ENCODE measurements at regions not wholly inside any gene's neighbourhood (a gene's known extent, or its start where the extent isn't known, plus 50 kb on each side); places are given as distances from the start of the nearest gene placed in this dataset.

- H4K20me1 ChIP-seq (ENCODE audit: insufficient read depth, low read length): no peaks in the 10 kb centered on the region
- H3K4me2 ChIP-seq (ENCODE audit: low read length): no peak overlapping the region
- H3K79me2 ChIP-seq (ENCODE audit: insufficient read depth, low read length): no peaks in the 10 kb centered on the region
- H3K4me3 ChIP-seq (ENCODE audit: low read depth, low read length, poor library complexity, severe bottlenecking): no peak overlapping the region
- no peaks in the 10 kb centered on the region for H3K4me1 ChIP-seq (ENCODE audit: insufficient read depth, low read length, severe bottlenecking)
- H2AFZ ChIP-seq (ENCODE audit: low read length): no peak overlapping the region
- TF ChIP-seq EZH2 (IDR thresholded peaks at IDR 0.05; ENCODE audit: borderline replicate concordance, low read length) (no peak), CTCF (IDR thresholded peaks at IDR 0.05; ENCODE audit: low read length) (no peak)
- no peaks in the 10 kb centered on the region for H3F3A ChIP-seq (ENCODE audit: insufficient read depth, low read length)
- no peak overlapping the region for H3K27ac ChIP-seq (ENCODE audit: low read depth, low read length, poor library complexity, severe bottlenecking)
- H3K27me3 ChIP-seq (ENCODE audit: insufficient read depth, low read length): no peaks in the 10 kb centered on the region
- H3K9me3 ChIP-seq (ENCODE audit: low read length): no peaks in the 10 kb centered on the region
- no peak overlapping the region for H3K9ac ChIP-seq (ENCODE audit: low read length)
- H3K9me2 ChIP-seq (ENCODE audit: low read depth, low read length): no peaks in the 10 kb centered on the region
- H3K36me3 ChIP-seq (ENCODE audit: insufficient read depth, low read length): no peaks in the 10 kb centered on the region
Observed at GRCh38 chr12:5187136-5187535, 143.5 kb downstream of the KCNA5 start.

GRCh38 chr12:5188472-5188871 is 144.8 kb downstream of the KCNA5 start:
- Histone ChIP-seq H3K36me3 (ENCODE audit: insufficient read depth, low read length) (no peaks in the 10 kb centered on the region), H3K27ac (ENCODE audit: low read depth, low read length, poor library complexity, severe bottlenecking) (no peak overlapping the region), H3K27me3 (ENCODE audit: insufficient read depth, low read length) (no peaks in the 10 kb centered on the region), H3K79me2 (ENCODE audit: insufficient read depth, low read length) (no peaks in the 10 kb centered on the region), H3K4me2 (ENCODE audit: low read length) (no peak overlapping the region), H3K4me3 (ENCODE audit: low read depth, low read length, poor library complexity, severe bottlenecking) (no peak overlapping the region), H3F3A (ENCODE audit: insufficient read depth, low read length) (no peaks in the 10 kb centered on the region), H4K20me1 (ENCODE audit: insufficient read depth, low read length) (no peaks in the 10 kb centered on the region), H3K4me1 (ENCODE audit: insufficient read depth, low read length, severe bottlenecking) (no peaks in the 10 kb centered on the region), H2AFZ (ENCODE audit: low read length) (no peak overlapping the region), H3K9me2 (ENCODE audit: low read depth, low read length) (no peaks in the 10 kb centered on the region), H3K9me3 (ENCODE audit: low read length) (no peaks in the 10 kb centered on the region), H3K9ac (ENCODE audit: low read length) (no peak overlapping the region)
- TF ChIP-seq EZH2 (IDR thresholded peaks at IDR 0.05; ENCODE audit: borderline replicate concordance, low read length): no peak
- no peak for TF ChIP-seq CTCF (IDR thresholded peaks at IDR 0.05; ENCODE audit: low read length)

- Histone ChIP-seq H3K27me3 (ENCODE audit: insufficient read depth, low read length) (no peaks in the 10 kb centered on the region), H3K9ac (ENCODE audit: low read length) (no peak overlapping the region), H3K27ac (ENCODE audit: low read depth, low read length, poor library complexity, severe bottlenecking) (no peak overlapping the region), H4K20me1 (ENCODE audit: insufficient read depth, low read length) (no peaks in the 10 kb centered on the region), H2AFZ (ENCODE audit: low read length) (no peak overlapping the region), H3K36me3 (ENCODE audit: insufficient read depth, low read length) (no peaks in the 10 kb centered on the region), H3F3A (ENCODE audit: insufficient read depth, low read length) (no peaks in the 10 kb centered on the region), H3K4me3 (ENCODE audit: low read depth, low read length, poor library complexity, severe bottlenecking) (no peak overlapping the region), H3K9me3 (ENCODE audit: low read length) (no peaks in the 10 kb centered on the region), H3K9me2 (ENCODE audit: low read depth, low read length) (no peaks in the 10 kb centered on the region), H3K79me2 (ENCODE audit: insufficient read depth, low read length) (no peaks in the 10 kb centered on the region), H3K4me2 (ENCODE audit: low read length) (no peak overlapping the region), H3K4me1 (ENCODE audit: insufficient read depth, low read length, severe bottlenecking) (no peaks in the 10 kb centered on the region)
- TF ChIP-seq EZH2 (IDR thresholded peaks at IDR 0.05; ENCODE audit: borderline replicate concordance, low read length) (no peak), CTCF (IDR thresholded peaks at IDR 0.05; ENCODE audit: low read length) (no peak)
Observed at GRCh38 chr12:5189173-5189572, 145.5 kb downstream of the KCNA5 start.
